Osteocyte (in vitro differentiated cells): ENCODE measurements at regions not wholly inside any gene's neighbourhood (a gene's known extent, or its start where the extent isn't known, plus 50 kb on each side); places are given as distances from the start of the nearest gene placed in this dataset.

Experiments
- DNase-seq: peaks from one replicate; pipeline ENCODE4 v3.0.0; 2021; ENCODE audit warnings: mixed read lengths; ENCODE audit not compliant: unreplicated experiment; ENCODE audit errors: extremely low spot score
- H3K27ac Mint-ChIP-seq: one replicate; pipeline ENCODE4 v1.8.0; 2021; ENCODE audit warnings: mild to moderate bottlenecking, mixed read lengths; ENCODE audit not compliant: unreplicated experiment
- H3K27me3 Mint-ChIP-seq: one replicate; pipeline ENCODE4 v1.8.0; 2021; ENCODE audit warnings: mixed read lengths; ENCODE audit not compliant: unreplicated experiment
- H3K36me3 Mint-ChIP-seq: one replicate; pipeline ENCODE4 v1.8.0; 2021; ENCODE audit warnings: mixed read lengths; ENCODE audit not compliant: unreplicated experiment
- H3K4me1 Mint-ChIP-seq: one replicate; pipeline ENCODE4 v1.8.0; 2021; ENCODE audit warnings: mixed read lengths; ENCODE audit not compliant: unreplicated experiment
- H3K4me3 Mint-ChIP-seq: one replicate; pipeline ENCODE4 v1.8.0; 2021; ENCODE audit warnings: mild to moderate bottlenecking, moderate library complexity, mixed read lengths; ENCODE audit not compliant: unreplicated experiment
- H3K9me3 Mint-ChIP-seq: one replicate; pipeline ENCODE4 v1.8.0; 2021; ENCODE audit warnings: mixed read lengths; ENCODE audit not compliant: unreplicated experiment
- CTCF ChIP-seq: fragments of 200-600 bp; sonication (generic); IDR thresholded peaks from 2 replicates; pipeline ENCODE4 v1.5.0; 2021; ENCODE audit warnings: antibody characterized with exemption, mild to moderate bottlenecking, moderate library complexity

- Mint-ChIP-seq H3K27ac (no peak overlapping the region), H3K27me3 (no peaks in the 10 kb centered on the region), H3K9me3 (peaks cover 26% of the 10 kb centered on the region), H3K36me3 (peaks cover 9% of the 10 kb centered on the region), H3K4me3 (no peak overlapping the region), H3K4me1 (no peaks in the 10 kb centered on the region)
- DNase-seq: no peak
- TF ChIP-seq CTCF: no peak
These were observed 829.1 kb upstream of the MIR17HG start for GRCh38 chr13:90518417-90518816.

GRCh38 chr13:90519157-90519556 is 828.3 kb upstream of the MIR17HG start:
- Mint-ChIP-seq H3K4me3 (no peak overlapping the region), H3K27ac (no peak overlapping the region), H3K4me1 (no peaks in the 10 kb centered on the region), H3K9me3 (peaks cover 30% of the 10 kb centered on the region), H3K27me3 (no peaks in the 10 kb centered on the region), H3K36me3 (peaks cover 9% of the 10 kb centered on the region)
- no peak for TF ChIP-seq CTCF
- DNase-seq: no peak

- no peak for TF ChIP-seq CTCF
- no peak overlapping the region for H3K27ac Mint-ChIP-seq
- peaks cover 17% of the 10 kb centered on the region for H3K9me3 Mint-ChIP-seq
- no peak overlapping the region for H3K4me3 Mint-ChIP-seq
- H3K36me3 Mint-ChIP-seq: peaks cover 9% of the 10 kb centered on the region
- H3K4me1 Mint-ChIP-seq: no peaks in the 10 kb centered on the region
- no peaks in the 10 kb centered on the region for H3K27me3 Mint-ChIP-seq
- no peak for DNase-seq
These were observed 820.8 kb upstream of the MIR17HG start for GRCh38 chr13:90526711-90527110.

- no peak overlapping the region for H3K4me3 Mint-ChIP-seq
- no peak overlapping the region for H3K27ac Mint-ChIP-seq
These were observed 815.7 kb upstream of the MIR17HG start for GRCh38 chr13:90531744-90532143.

GRCh38 chr13:90532861-90533492 is 814.5 kb upstream of the MIR17HG start:
- no peak overlapping the region for H3K27ac Mint-ChIP-seq
- no peak for DNase-seq
- no peak for TF ChIP-seq CTCF
- H3K9me3 Mint-ChIP-seq: no peaks in the 10 kb centered on the region
- no peaks in the 10 kb centered on the region for H3K27me3 Mint-ChIP-seq
- no peaks in the 10 kb centered on the region for H3K36me3 Mint-ChIP-seq
- no peak overlapping the region for H3K4me3 Mint-ChIP-seq
- no peaks in the 10 kb centered on the region for H3K4me1 Mint-ChIP-seq

More at GRCh38 chr13:90531744-90532143, 815.7 kb upstream of the MIR17HG start:
- no peaks in the 10 kb centered on the region for H3K9me3 Mint-ChIP-seq
- no peak for TF ChIP-seq CTCF
- no peaks in the 10 kb centered on the region for H3K4me1 Mint-ChIP-seq
- no peaks in the 10 kb centered on the region for H3K27me3 Mint-ChIP-seq
- H3K36me3 Mint-ChIP-seq: no peaks in the 10 kb centered on the region
- no peak for DNase-seq
